Caco-2 (cell line): ENCODE measurements at regions not wholly inside any gene's neighbourhood (a gene's known extent, or its start where the extent isn't known, plus 50 kb on each side); places are given as distances from the start of the nearest gene placed in this dataset.
"Not testable (repeated sequence)": the region's sequence is repeated elsewhere in the genome, so short reads cannot be mapped to it uniquely, and the experiment has no call there.

Experiments
- BruUV-seq: library from RNA; stranded (reverse); fragments of 400-500 nt; replicated peaks from 2 replicates; lab custom pipeline; 2021; lab: Mats Ljungman, UMichigan
- CTCF ChIA-PET: fragments of 300-600 bp; sonication (Branson Sonifier 250); formaldehyde crosslinking; loops from one replicate; lab custom pipeline; 2022; ENCODE audit warnings: antibody characterized with exemption; lab: Charles Lee
- POLR2A ChIA-PET: fragments of 300-600 bp; sonication (Branson Sonifier 250); formaldehyde crosslinking; loops from one replicate; lab custom pipeline; 2022; ENCODE audit warnings: antibody characterized with exemption; lab: Charles Lee
- DNase-seq, 2 experiments: peaks; one replicate each; pipeline versions ENCODE4 v3.0.0 to v3.0.0-alpha.2; 2020 to 2022
- H3K27me3 ChIP-seq: replicated peaks from 2 replicates; pipeline ENCODE4 v1.6.0; 2011; ENCODE audit warnings: low read length; ENCODE audit not compliant: control insufficient read depth, insufficient read depth
- H3K36me3 ChIP-seq: 2 replicates; pipeline ENCODE4 v1.5.1; 2011; ENCODE audit warnings: low read length; ENCODE audit not compliant: control insufficient read depth, insufficient read depth
- H3K4me1 ChIP-seq: fragments of 250-450 bp; sonication (Bioruptor Pico); 2 replicates; pipeline ENCODE4 v1.5.1; 2020; ENCODE audit warnings: mild to moderate bottlenecking
- H3K4me3 ChIP-seq: 2 replicates; pipeline ENCODE4 v1.5.1; 2011; ENCODE audit warnings: low read depth, mild to moderate bottlenecking, control low read depth, low read length
- H3K9me3 ChIP-seq: fragments of 250-450 bp; sonication (Bioruptor Pico); 2 replicates; pipeline ENCODE4 v1.5.1; 2020; ENCODE audit warnings: mild to moderate bottlenecking, moderate library complexity
- H3K27ac Mint-ChIP-seq: one replicate; pipeline ENCODE4 v1.8.0; 2022; ENCODE audit warnings: mixed read lengths; ENCODE audit not compliant: unreplicated experiment
- H3K27me3 Mint-ChIP-seq: one replicate; pipeline ENCODE4 v1.8.0; 2022; ENCODE audit warnings: mixed read lengths; ENCODE audit not compliant: insufficient read depth, unreplicated experiment
- H3K36me3 Mint-ChIP-seq: one replicate; pipeline ENCODE4 v1.8.0; 2022; ENCODE audit warnings: mild to moderate bottlenecking, mixed read lengths; ENCODE audit not compliant: insufficient read depth, unreplicated experiment
- H3K4me1 Mint-ChIP-seq: one replicate; pipeline ENCODE4 v1.8.0; 2022; ENCODE audit warnings: low read depth, mixed read lengths; ENCODE audit not compliant: unreplicated experiment
- H3K4me3 Mint-ChIP-seq: one replicate; pipeline ENCODE4 v1.8.0; 2022; ENCODE audit warnings: mild to moderate bottlenecking, moderate library complexity, mixed read lengths; ENCODE audit not compliant: unreplicated experiment
- H3K9me3 Mint-ChIP-seq: one replicate; pipeline ENCODE4 v1.8.0; 2022; ENCODE audit warnings: mixed read lengths; ENCODE audit not compliant: unreplicated experiment
- intact Hi-C: fragments of 100-400 bp; cut with micrococcal nuclease; formaldehyde crosslinking; loops from one replicate; pipeline ENCODE4 v1.10.0; 2022; ENCODE audit not compliant: unreplicated experiment
- TF ChIP-seq, protein P1 (sequence below), 2 experiments: fragments of 200-600 bp in 1 of 2; IDR thresholded peaks; 1 replicate in 1 of 2; 2 replicates in 1 of 2; pipeline versions ENCODE4 v1.5.1 to v1.8.0; 2011 to 2022; ENCODE audit warnings: antibody characterized with exemption in 1 of 2, control low read depth in 1 of 2, inconsistent platforms in 1 of 2, low read depth in 1 of 2, low read length in 1 of 2, mild to moderate bottlenecking in 1 of 2, moderate library complexity in 1 of 2; ENCODE audit not compliant: insufficient read depth in 1 of 2, severe bottlenecking in 1 of 2, unreplicated experiment in 1 of 2

DNA sequence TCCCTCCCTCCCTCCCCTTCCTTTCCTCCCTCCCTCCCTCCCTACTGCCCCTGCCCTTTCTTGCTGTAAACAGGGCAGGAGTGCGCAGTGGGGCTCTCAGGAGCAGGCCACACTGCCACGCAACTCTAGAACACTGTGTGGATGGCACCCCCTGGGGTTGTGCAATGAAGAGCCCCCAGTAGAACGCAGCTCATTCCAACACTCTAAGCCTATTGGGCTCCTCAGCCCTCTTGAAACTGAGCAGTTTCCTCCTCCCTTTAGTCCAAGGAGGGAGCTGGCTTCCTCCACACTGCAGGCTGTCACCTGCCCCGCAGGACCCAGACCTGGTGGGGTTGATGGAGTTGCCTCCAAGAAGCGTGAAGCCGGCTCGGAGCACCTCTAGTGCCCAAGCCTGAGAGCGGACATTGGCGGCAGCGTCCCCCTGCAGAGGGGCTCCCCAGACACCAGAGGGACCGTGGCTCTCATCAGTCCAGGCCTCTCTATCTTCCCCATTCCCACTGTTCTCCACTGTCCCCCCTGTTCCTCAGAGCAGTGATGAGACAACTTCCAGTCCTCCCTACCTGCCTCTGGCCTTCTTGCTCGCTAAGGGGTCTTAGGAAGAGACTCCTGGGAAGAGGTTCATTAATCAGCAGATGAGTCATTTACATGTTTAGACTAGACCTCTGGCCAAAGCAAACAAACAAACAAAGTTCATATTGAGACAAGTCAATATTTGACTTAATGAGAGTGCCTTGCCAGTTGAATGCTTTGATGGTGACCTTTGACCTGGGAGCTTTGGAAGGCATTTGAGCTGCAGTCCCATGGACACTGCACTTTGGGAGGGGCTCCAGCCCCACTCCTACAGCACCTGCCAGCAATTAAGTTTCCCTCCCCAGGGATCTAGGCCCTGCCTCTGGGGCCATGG is 64.0 kb downstream of the RPUSD4 start:
- H3K27ac Mint-ChIP-seq: peak overlapping the region; percentile 81
- POLR2A ChIA-PET: interaction anchor here (1.0 kb wide), 1 partner anchor 64 kb away, joined by 4 read pairs; the partner anchor contains the start of genes FAM118B and RPUSD4

DNA sequence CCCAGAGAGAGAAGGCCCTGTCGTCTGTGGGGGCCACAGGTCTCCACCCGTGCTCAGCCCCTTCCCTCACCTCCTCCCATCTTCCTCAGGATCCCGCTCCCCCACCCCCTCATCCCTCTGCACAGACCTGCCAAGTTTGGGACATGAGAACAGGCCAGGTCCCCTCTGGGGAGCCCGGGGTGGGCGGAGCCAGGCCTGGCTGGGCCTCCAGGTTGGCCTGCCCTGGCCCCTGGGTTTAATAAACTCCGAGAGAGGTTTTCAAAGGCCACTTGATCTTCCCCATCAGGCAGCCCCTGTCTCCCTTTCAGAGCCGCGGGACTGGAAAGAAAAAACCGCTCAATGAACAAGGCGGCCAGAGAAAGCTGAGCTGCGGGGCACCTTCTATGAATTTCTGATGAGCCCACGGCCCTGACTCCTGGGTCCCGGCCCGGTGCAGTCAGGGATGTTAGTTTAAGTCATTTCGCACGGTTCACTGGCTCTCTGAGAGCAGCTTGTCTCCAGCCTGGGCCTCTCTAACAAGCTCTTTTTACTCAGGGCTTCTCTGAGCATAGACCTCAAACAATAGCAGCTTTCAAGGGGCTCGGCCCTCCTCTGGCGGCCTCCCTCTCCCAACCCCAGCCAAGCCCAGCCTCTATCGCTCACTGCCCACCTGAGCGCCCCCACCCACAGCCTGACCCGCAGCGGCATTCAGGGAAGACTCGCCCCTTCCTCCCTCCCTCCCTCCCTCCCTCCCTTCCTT is 64.8 kb downstream of the RPUSD4 start:
- H3K36me3 Mint-ChIP-seq: no peaks in the 10 kb centered on the region
- H3K9me3 Mint-ChIP-seq: peaks cover 1% of the 10 kb centered on the region
- Histone ChIP-seq H3K9me3 (no peaks in the 10 kb centered on the region; the same call in 1 of the 2 replicates), H3K4me3 (no peak overlapping the region), H3K27me3 (0 out of 2 replicates have a peak, but pooled peaks cover 1% of the 10 kb centered on the region), H3K4me1 (peaks cover 34% of the 10 kb centered on the region), H3K36me3 (no peaks in the 10 kb centered on the region)
- BruUV-seq: no TSS peak
- no peak for DNase-seq
- no peaks in the 10 kb centered on the region for H3K27me3 Mint-ChIP-seq
- H3K27ac Mint-ChIP-seq: peak overlapping the region; percentile 81
- peaks cover 30% of the 10 kb centered on the region for H3K4me1 Mint-ChIP-seq
- TF ChIP-seq, protein P1, sequence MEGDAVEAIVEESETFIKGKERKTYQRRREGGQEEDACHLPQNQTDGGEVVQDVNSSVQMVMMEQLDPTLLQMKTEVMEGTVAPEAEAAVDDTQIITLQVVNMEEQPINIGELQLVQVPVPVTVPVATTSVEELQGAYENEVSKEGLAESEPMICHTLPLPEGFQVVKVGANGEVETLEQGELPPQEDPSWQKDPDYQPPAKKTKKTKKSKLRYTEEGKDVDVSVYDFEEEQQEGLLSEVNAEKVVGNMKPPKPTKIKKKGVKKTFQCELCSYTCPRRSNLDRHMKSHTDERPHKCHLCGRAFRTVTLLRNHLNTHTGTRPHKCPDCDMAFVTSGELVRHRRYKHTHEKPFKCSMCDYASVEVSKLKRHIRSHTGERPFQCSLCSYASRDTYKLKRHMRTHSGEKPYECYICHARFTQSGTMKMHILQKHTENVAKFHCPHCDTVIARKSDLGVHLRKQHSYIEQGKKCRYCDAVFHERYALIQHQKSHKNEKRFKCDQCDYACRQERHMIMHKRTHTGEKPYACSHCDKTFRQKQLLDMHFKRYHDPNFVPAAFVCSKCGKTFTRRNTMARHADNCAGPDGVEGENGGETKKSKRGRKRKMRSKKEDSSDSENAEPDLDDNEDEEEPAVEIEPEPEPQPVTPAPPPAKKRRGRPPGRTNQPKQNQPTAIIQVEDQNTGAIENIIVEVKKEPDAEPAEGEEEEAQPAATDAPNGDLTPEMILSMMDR (IDR thresholded peaks at IDR 0.05; ENCODE audit: insufficient read depth in 1 of 2, low read depth in 1 of 2, low read length in 1 of 2, severe bottlenecking in 1 of 2, unreplicated experiment in 1 of 2): peak in 1 of 2 experiments; percentile 2
- ChIA-PET POLR2A (no interaction called here), CTCF (no interaction called here)
- no peak overlapping the region for H3K4me3 Mint-ChIP-seq
- intact Hi-C loops: loop anchor here (1.0 kb wide), 2 partner anchors 12 to 30 kb away; no protein-coding TSS in a partner anchor

More for the DNA sequence above, 64.0 kb downstream of the RPUSD4 start:
- CTCF ChIA-PET: interaction anchor here (0.6 kb wide), 2 partner anchors 88 to 295 kb away, joined by 4 read pairs; no protein-coding TSS in a partner anchor
- intact Hi-C loops: loop anchor here (1.0 kb wide), 2 partner anchors 11 to 31 kb away; no protein-coding TSS in a partner anchor
- TF ChIP-seq, protein P1 (IDR thresholded peaks at IDR 0.05; ENCODE audit: insufficient read depth in 1 of 2, low read depth in 1 of 2, low read length in 1 of 2, severe bottlenecking in 1 of 2, unreplicated experiment in 1 of 2): no peak
- Histone ChIP-seq H3K27me3 (0 out of 2 replicates have a peak, but pooled peaks cover 1% of the 10 kb centered on the region), H3K4me3 (no peak overlapping the region), H3K36me3 (no peaks in the 10 kb centered on the region), H3K4me1 (peaks cover 34% of the 10 kb centered on the region), H3K9me3 (peaks cover 4% of the 10 kb centered on the region; the same call in 1 of the 2 replicates)
- Mint-ChIP-seq H3K4me1 (peaks cover 30% of the 10 kb centered on the region), H3K4me3 (peak overlapping the region; percentile 31), H3K36me3 (no peaks in the 10 kb centered on the region), H3K9me3 (peaks cover 10% of the 10 kb centered on the region), H3K27me3 (no peaks in the 10 kb centered on the region)
- no TSS peak for BruUV-seq
- peak; percentile 84 to 86 for DNase-seq

DNA sequence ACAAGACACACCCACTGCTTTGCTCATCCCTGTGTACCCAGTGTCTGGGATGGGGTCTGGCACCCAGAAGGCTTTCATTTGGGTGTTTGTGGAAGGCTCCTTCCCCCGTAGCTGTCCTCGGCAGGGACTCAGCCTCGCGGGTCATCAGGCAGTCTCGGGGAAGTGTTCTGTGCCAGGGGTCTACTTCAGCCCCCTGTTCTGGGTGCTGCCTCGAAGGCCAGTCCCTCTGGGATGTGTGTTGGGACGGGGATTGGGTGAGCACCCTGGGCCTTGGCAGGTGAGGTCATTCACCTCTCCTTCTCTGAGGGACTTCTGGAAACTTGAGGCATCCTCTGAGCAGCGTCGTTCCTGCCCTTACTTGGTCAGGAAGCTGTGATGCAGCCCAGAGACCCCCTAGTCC is 65.5 kb downstream of the RPUSD4 start:
- Mint-ChIP-seq H3K4me1 (peaks cover 30% of the 10 kb centered on the region), H3K27me3 (no peaks in the 10 kb centered on the region), H3K36me3 (no peaks in the 10 kb centered on the region), H3K9me3 (no peaks in the 10 kb centered on the region), H3K4me3 (no peak overlapping the region), H3K27ac (no peak overlapping the region)
- POLR2A ChIA-PET: no interaction called here
- H3K4me3 ChIP-seq: no peak overlapping the region
- TF ChIP-seq, protein P1 (IDR thresholded peaks at IDR 0.05; ENCODE audit: insufficient read depth in 1 of 2, low read depth in 1 of 2, low read length in 1 of 2, severe bottlenecking in 1 of 2, unreplicated experiment in 1 of 2): no peak
- 0 out of 2 replicates have a peak, but pooled peaks cover 1% of the 10 kb centered on the region for H3K27me3 ChIP-seq
- no TSS peak for BruUV-seq
- peaks cover 34% of the 10 kb centered on the region for H3K4me1 ChIP-seq
- H3K36me3 ChIP-seq: no peaks in the 10 kb centered on the region
- CTCF ChIA-PET: no interaction called here
- no peak for DNase-seq
- no peaks in the 10 kb centered on the region; the same call in 1 of the 2 replicates for H3K9me3 ChIP-seq
- intact Hi-C loops: no loop called here

DNA sequence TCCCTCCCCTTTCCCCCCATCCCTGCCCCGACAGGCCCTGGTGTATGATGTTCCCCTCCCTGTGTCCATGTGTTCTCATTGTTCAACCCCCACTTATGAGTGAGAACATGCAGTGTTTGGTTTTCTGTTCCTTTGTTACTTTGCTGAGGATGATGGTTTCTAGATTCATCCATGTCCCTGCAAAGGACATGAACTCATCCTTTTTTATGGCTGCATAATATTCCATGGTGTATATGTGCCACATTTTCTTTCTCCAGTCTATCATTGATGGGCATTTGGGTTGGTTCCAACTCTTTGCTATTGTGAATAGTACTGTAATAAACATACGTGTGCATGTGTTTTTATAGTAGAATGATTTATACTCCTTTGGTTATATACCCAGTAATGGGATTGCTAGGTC is 68.0 kb downstream of the RPUSD4 start:
- H3K36me3 ChIP-seq, BruUV-seq, H3K4me3 Mint-ChIP-seq, H3K9me3 Mint-ChIP-seq, H3K27me3 ChIP-seq, H3K27ac Mint-ChIP-seq, DNase-seq, H3K36me3 Mint-ChIP-seq, H3K9me3 ChIP-seq, H3K27me3 Mint-ChIP-seq, POLR2A ChIA-PET, CTCF ChIA-PET, H3K4me3 ChIP-seq: not testable (repeated sequence)
- intact Hi-C loops: loop anchor here (5.0 kb wide), 1 partner anchor 221 kb away; no protein-coding TSS in a partner anchor
- peaks cover 13% of the 10 kb centered on the region for H3K4me1 Mint-ChIP-seq
- H3K4me1 ChIP-seq: peaks cover 20% of the 10 kb centered on the region
